ENCODE measurements at regions not wholly inside any gene's neighbourhood (a gene's known extent, or its start where the extent isn't known, plus 50 kb on each side); places are given as distances from the start of the nearest gene placed in this dataset.
"Not testable (repeated sequence)": the region's sequence is repeated elsewhere in the genome, so short reads cannot be mapped to it uniquely, and the experiment has no call there.

DNA sequence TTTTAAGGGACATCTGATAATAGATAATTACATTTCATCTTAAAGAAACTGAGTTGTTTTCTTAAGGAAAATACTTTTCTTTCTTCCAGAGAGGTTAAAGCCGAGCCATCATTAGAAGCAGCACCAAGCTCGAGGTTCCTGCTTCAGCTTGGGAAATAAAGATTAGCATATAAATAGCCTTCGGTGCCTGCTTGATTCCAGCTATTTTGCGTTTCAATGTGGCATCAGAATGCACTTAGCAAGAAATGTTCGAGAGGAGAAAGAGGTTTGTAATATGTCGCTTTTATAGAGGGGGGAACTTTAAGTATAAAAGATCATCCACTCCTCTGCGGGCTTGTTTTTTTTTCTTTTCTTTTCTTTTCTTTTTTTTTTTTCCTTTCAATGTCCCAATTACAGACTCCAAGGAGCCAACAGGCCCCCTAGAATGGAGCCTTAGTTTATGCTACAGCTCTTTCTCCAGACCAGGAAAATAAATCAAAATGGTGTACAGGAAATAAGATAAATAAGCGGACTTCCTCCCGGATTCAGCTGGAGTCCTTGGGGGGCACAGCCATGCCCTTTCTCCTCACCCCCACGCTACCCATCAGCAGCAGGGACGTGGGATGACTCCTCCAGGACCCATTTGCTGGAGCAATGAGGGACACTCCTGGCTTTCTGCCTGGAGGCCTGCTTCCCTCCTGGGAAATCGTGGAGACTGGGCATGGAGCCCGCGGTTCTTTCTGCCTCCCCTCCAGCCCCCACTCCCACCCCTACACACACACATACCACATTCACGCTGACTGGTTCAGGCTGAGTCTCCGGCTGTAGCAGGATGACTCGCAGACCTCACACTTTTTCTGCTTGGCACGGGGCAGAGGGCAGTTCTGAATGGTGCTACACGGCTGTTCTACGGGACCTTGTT lies 131.6 kb downstream of the RRAGC start:
- in situ Hi-C loops (cut with HindIII; ENCODE audit: low pct_unique_long_range_greater_than_20kb, low sequenced_read_pairs): no loop called here
- peak; percentile 49 for DNase-seq (ENCODE audit: low read depth)

DNA sequence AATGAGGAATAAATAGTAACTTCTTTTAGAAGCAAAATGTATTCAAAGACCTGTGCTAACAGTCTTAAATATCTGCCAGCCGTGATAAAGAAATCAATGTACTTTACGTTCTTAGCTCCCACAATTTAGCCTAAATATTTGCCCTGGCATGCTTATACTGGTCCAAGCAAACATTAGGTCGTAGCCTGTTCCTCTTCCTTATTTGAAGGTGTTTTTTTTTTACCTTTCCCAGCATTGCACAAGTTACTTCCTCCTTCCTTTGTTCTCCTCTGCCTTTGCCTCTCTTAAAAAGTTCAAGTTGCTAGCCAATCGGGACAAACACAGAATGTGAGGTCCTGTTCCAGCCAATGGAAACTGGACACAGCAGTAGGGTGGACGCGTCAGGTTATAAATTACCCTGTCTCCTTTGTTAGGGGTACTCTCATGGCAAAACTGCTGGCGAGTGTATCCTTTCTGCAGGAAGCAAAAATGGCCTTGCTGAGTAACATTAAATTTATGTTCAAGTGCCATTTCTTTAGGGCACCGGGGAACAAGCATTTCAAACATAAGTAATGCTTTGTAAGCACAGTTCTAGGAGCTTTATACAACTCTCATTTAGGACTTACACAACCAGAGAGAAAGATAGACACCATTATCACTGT lies 134.1 kb downstream of the RRAGC start:
- DNase-seq (ENCODE audit: low read depth); in situ Hi-C loops (cut with HindIII; ENCODE audit: low pct_unique_long_range_greater_than_20kb, low sequenced_read_pairs): not testable (repeated sequence)

DNA sequence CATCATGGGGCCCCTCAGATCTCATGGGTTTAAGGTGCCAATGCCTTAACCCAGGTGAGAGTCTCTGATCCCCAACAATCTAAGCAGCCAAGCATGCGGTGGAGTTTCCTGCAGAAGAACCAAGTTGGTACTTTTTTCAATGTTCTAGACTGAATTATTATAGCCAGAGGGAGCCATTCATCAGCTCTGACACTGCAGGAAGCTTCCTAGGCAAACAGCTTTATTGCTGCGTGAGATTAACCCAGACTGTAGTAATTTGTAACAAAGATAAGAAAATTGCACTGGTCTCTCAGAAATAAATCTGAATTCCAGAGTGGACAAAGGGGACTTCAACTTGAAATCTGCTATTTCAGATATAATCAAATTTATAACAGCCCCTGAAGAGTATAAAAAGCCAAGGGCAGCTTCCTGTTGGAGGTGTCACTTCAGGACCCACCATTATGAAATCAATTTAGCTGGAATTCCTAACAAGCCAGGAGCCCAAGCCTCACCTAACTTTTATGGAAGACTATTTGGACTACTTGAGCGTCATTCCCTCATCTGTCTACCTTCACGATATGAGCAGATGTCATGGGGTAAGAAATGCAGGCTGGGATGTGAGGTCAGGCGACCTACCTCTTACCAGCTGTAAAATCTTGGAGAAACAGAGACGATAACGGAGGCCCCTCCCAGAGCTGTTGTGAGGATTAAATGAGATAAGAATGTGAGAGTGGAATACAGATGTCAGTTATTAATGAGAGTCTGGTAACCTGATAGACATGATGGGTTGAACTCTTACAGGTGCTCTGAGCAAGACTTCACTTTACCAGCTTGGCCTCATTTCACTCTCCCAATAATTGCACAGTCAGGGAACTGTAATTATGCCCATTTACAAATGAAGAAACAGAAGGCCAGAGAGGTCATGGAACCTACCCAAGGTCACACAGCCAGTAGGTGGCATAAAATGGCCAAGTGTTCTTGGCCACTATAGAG lies 135.1 kb downstream of the RRAGC start:
- no peak for DNase-seq (ENCODE audit: low read depth)
- in situ Hi-C loops (cut with HindIII; ENCODE audit: low pct_unique_long_range_greater_than_20kb, low sequenced_read_pairs): no loop called here

DNA sequence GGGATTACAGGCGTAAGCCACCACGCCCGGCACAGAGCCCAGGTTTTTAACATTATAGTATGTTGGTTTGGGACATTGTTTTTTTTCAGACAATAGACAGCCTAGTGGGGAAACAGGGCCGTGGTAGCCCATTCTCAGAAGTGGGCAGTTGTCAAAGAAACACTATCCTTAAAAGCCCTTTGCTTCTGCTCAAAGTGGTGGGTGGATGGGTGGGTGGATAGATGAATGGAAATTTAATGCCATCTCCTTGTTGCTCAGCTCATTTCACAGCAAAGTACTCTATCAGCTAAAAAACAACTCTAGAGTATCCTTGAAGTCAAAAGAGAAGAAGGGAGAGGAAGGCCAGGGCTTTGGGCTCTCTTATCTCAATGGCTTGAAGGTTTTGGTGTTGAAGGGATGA lies 137.8 kb downstream of the RRAGC start:
- in situ Hi-C loops (cut with HindIII; ENCODE audit: low pct_unique_long_range_greater_than_20kb, low sequenced_read_pairs): no loop called here
- DNase-seq (ENCODE audit: low read depth): no peak

DNA sequence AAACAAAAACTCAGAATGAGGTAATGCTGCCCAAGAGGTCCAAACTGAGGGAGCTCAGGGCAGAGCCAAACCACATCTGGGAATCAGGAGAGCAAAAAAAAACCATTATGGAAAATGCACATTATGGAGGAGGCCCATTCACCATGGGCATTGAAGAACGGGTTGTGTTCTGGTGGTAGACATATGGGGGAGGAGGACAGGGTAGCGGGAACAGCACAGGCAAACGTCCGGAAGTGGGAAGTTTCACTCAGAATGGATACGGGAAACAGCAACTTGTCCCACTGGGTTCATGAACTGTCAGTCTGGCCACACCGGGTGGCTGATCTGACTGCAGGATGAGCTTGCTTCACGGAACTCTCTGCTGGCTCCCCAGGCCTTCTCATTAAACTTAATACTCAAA lies 139.7 kb downstream of the RRAGC start:
- DNase-seq (ENCODE audit: low read depth): no peak
- in situ Hi-C loops (cut with HindIII; ENCODE audit: low pct_unique_long_range_greater_than_20kb, low sequenced_read_pairs): no loop called here

DNA sequence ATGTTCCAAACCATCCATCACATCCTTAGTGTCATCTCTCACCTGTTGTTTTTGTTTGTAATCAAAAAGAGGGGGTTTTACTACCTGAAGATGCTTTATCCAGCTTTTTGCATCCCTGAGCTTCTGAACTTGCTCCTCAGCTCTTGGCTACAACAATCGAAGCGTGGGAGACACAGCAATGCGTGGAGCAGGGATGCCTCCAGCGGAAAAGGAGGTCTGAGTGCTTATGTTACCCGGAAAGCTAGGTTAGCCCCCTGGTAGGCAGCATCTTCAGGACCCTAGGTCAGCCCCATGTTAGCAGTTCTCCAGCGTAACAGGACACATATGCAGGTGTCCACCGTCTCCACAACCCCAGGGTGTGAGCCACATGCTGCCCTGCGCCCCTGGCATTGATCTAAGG lies 141.5 kb downstream of the RRAGC start:
- in situ Hi-C loops (cut with HindIII; ENCODE audit: low pct_unique_long_range_greater_than_20kb, low sequenced_read_pairs): no loop called here
- no peak for DNase-seq (ENCODE audit: low read depth)

DNA sequence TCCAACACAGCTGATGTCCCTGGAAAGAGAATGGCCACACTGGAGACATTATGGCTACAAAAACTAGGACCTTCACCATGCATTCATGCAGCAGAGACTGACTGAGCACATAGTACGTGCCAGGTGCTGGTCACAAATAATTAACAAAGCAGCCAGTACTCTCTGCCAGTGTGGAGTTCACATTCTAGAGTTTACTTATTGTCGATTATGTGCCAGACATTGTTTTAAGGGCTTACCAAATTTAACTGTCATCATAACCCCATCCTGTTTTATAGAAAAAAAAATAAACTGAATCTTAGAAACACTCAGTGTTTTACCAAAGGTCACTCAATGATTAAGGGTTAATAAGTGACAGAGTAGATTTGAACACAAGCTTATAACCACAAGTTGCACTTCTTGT lies 143.3 kb downstream of the RRAGC start:
- in situ Hi-C loops (cut with HindIII; ENCODE audit: low pct_unique_long_range_greater_than_20kb, low sequenced_read_pairs): no loop called here
- peak; percentile 35 for DNase-seq (ENCODE audit: low read depth)

DNA sequence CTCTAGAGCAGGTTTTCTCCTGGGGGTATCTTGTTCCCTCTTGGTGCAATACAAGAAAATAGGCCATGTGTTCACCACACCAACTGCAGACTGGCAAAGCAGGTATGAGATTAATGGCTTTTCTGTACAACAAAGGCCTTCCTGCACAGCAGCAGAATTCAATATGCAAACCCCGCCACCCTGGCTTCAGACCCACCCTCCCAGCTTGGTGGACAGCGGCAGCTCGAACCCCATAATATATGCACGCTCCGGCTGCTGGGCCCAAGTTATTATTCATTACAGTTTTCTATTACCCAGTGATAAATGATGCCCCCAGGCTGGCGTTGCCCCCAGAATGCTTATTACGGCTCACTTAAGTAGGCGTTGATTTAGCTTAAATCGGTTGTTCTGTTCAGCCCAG lies 144.2 kb downstream of the RRAGC start:
- in situ Hi-C loops (cut with HindIII; ENCODE audit: low pct_unique_long_range_greater_than_20kb, low sequenced_read_pairs): no loop called here

DNA sequence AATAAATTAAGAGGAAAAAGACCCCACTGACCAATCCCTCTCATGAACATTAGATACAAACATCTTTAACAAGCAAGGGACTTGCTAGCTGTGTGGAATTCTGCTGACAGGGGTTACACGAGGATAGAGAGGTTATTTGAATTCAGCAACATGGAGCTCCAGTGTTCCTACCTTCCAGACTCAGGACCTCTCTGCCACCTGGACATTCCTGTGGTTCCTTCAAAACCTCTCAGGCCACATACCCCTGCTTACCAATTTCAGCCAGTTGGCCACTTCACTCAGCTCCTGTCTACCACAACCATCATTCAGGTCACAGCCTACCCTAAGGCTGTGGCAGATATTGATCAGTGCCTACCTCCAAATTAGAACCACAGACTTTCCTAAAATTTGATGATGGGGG lies 147.5 kb downstream of the RRAGC start:
- in situ Hi-C loops (cut with HindIII; ENCODE audit: low pct_unique_long_range_greater_than_20kb, low sequenced_read_pairs): no loop called here
- no peak for DNase-seq (ENCODE audit: low read depth)

More for the DNA sequence above, 144.2 kb downstream of the RRAGC start:
- no peak for DNase-seq (ENCODE audit: low read depth)

DNA sequence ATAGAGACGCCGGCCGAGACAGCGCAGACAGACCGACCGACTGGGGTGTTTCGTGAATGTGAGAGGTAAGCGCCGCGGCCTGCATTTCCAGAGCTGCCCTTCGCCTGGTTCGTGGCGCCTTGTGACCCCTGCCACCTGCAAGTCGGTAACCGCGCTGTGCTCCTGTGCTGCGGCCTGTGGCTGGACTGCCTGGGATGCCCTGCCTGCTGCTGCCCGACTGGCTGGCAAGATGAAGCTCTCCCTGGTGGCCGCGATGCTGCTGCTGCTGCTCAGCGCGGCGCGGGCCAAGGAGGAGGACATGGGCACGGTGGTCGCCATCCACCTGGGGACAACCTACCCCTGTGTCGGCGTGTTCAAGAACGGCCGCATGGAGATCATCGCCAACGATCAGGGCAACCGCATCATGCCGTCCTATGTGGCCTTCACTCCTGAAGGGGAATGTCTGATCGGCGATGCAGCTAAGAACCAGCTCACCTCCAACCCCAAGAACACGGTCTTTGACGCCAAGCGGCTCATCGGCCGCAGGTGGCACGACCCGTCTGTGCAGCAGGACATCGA lies 150.8 kb downstream of the RRAGC start:
- no peak for DNase-seq (ENCODE audit: low read depth)
- in situ Hi-C loops (cut with HindIII; ENCODE audit: low pct_unique_long_range_greater_than_20kb, low sequenced_read_pairs): no loop called here

DNA sequence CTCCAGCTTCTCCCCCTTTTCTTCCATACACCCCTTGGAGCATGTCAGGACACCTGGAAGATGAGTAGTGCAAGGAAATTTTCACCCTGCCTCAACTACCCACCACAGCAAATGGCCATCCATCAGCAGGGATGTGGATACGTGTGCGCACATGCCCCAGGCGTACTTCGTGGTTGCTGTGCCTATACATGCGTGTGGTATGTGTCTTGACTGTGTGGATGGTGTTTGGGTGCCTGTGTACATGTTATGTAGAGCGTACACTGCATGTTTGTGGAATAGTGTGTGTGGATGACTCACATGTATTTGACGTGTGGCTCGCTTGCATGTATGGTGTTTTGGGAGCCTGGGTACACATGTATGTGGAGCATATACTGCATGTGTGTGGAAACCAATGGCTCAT lies 158.5 kb downstream of the RRAGC start:
- no peak for DNase-seq (ENCODE audit: low read depth)
- in situ Hi-C loops (cut with HindIII; ENCODE audit: low pct_unique_long_range_greater_than_20kb, low sequenced_read_pairs): no loop called here

DNA sequence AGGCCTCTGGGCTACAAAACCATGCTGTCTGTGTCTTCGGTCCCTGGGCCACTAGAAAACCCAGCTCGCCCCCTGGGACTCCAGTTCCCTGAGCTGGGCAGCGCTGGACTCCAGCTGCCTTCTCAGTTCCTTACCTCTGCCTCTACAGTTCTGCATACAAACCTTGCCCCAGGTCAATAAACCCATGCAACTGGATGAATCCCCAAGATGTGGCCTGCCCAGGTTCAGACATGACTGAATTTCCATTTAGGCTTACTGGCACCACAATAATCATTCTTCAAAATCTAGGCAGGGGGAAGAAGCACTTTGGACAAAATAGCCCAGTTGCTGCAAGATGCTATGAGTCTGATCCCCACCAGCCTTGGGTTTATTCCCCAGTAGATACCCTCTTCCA lies 159.5 kb downstream of the RRAGC start:
- in situ Hi-C loops (cut with HindIII; ENCODE audit: low pct_unique_long_range_greater_than_20kb, low sequenced_read_pairs): no loop called here
- no peak for DNase-seq (ENCODE audit: low read depth)

DNA sequence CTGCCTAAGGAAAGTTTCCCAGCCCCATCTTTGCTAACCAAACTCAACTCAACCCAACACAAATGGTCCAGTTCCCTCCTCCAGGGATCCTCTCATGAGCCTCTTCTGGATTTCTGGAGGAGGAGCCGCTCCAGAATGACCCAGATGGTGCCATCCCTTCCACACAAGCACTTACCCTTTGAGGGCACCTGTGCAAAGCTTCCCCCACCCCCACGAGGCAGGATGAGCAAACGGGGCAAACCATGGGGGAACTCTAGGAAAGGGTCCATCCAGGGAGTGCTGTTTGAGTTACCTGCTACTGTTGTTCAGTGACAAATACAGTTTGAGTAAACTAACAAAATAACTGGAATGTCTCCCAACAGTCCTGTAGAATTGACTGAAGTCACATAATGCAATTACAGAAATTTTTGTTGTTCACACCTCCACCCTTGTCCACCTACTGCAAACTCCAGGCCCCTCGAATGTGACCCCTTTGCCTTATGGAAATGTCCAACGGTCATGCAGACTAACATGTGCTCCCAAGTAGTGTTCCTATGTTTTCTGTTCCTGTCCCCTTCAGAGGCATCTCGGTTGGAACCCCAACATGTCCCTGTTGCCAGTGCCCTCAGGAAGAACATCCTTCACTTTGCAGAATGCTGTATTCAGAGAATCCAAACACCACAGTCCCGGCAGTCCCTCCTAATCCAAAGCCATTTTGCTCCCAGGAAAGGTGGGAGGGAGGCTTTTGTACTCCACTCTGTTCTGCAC lies 160.1 kb downstream of the RRAGC start:
- in situ Hi-C loops (cut with HindIII; ENCODE audit: low pct_unique_long_range_greater_than_20kb, low sequenced_read_pairs): no loop called here
- no peak for DNase-seq (ENCODE audit: low read depth)

DNA sequence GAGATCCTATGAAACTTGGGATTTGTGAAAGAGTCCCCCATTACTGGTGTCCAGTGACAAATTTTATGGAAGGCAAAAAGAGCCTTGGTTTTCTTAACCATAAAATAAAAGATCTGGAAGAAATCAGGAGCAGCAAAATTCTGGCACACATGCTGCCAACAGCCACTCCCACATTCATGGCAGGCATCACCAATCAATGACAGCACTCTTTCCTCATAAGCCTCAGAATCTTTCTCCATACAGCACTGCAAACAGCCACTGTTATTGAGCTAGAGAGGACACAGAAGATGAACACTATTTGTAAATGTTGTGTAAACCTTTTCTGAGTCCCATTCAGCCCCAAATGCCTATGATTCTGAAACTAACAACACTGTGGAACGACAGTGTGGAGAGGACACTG lies 162.2 kb downstream of the RRAGC start:
- in situ Hi-C loops (cut with HindIII; ENCODE audit: low pct_unique_long_range_greater_than_20kb, low sequenced_read_pairs): no loop called here
- DNase-seq (ENCODE audit: low read depth): no peak

DNA sequence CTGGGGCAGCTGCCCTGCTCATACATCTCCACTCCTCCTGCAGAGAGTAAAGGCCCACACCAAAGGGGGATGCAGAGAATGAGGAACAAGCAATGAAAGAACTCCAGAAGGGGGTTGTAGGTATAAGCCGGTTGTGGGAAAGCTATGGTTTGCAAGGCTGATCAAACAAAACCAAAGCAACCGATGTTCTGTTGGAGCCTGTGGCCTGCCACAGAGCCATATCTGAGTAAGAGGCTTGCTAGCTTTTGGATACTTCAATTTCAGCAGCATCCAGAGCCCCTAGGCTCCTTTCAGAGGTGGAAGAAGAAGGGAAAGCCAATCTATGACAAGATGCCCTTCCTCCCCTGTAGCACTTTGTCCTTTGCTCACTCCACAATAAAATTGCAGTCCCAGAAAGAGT lies 163.2 kb downstream of the RRAGC start:
- in situ Hi-C loops (cut with HindIII; ENCODE audit: low pct_unique_long_range_greater_than_20kb, low sequenced_read_pairs): no loop called here
- no peak for DNase-seq (ENCODE audit: low read depth)

DNA sequence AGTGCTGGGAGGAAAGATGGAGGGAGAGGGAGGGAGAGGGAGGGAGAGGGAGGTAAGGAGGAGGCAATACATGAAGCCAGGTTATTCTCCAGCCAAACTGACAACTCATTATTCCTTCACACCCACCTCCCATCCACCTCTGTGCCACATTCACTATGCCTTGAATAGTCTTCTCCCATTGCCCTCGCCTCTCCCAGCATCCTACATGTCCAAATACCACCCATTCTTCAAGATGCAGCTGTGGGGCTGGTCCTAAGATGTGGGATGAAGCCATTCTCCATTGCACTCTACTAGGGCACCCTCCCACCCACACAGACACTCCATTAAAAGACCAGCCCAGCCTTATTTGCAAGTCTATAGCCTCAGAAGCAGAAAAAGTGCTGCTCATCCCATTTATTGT lies 165.8 kb downstream of the RRAGC start:
- in situ Hi-C loops (cut with HindIII; ENCODE audit: low pct_unique_long_range_greater_than_20kb, low sequenced_read_pairs): no loop called here
- no peak for DNase-seq (ENCODE audit: low read depth)

DNA sequence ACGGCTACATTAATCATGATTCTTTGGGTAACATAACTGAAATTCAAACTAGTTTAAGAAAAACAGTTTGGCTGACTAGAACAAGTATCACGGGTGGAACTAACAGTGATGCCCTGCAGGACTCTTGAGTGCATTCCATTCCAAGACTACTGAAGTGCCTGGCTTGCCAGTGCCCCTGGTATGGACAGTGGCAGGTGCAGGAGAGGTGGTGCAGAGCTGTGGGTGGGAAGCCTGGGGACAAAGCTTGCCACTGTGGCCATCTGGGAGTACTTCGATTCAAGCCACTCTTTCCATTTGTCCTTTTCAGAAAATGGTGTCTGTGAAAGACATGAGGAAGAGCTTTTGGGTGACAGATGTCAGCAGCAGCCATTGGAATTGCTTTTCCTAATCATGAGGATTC lies 166.5 kb downstream of the RRAGC start:
- in situ Hi-C loops (cut with HindIII; ENCODE audit: low pct_unique_long_range_greater_than_20kb, low sequenced_read_pairs): no loop called here
- DNase-seq (ENCODE audit: low read depth): no peak
